DND-41 (cell line): ENCODE measurements at regions not wholly inside any gene's neighbourhood (a gene's known extent, or its start where the extent isn't known, plus 50 kb on each side); places are given as distances from the start of the nearest gene placed in this dataset.

Experiments
- ATAC-seq: fragments of 200-7000 bp; cut with Tn5 transposase; 3 replicates; pipeline ENCODE4 v1.9.1; 2021; ENCODE audit warnings: low read depth; ENCODE audit not compliant: insufficient read depth
- DNase-seq: peaks from one replicate; pipeline ENCODE4 v3.0.0-alpha.2; 2020
- H2AFZ ChIP-seq: 2 replicates; pipeline ENCODE4 v1.6.0; 2012; ENCODE audit warnings: low read depth, low read length
- H3K27ac ChIP-seq: 2 replicates; pipeline ENCODE4 v1.5.1; 2012; ENCODE audit warnings: low read length, inconsistent platforms
- H3K27me3 ChIP-seq: fragments of 200-600 bp; sonication (generic); 2 replicates; pipeline ENCODE4 v1.6.0; 2012; ENCODE audit warnings: low read length, mild to moderate bottlenecking, inconsistent platforms; ENCODE audit not compliant: insufficient read depth, poor library complexity
- H3K36me3 ChIP-seq: 2 replicates; pipeline ENCODE4 v1.5.1; 2012; ENCODE audit warnings: low read length, inconsistent platforms; ENCODE audit not compliant: insufficient read depth
- H3K4me1 ChIP-seq: 2 replicates; pipeline ENCODE4 v1.5.1; 2012; ENCODE audit warnings: mild to moderate bottlenecking, low read length; ENCODE audit not compliant: insufficient read depth
- H3K4me2 ChIP-seq: 2 replicates; pipeline ENCODE4 v1.6.0; 2012; ENCODE audit warnings: mild to moderate bottlenecking, moderate library complexity, low read length, inconsistent platforms; ENCODE audit not compliant: insufficient read depth
- H3K4me3 ChIP-seq, 2 experiments: fragments of 200-600 bp in 1 of 2; shearing (Covaris generic) in 1 of 2; 2 replicates each; pipeline ENCODE4 v1.5.1; 2012 to 2016; ENCODE audit warnings: inconsistent platforms in 2 of 2, low read length in 2 of 2, mild to moderate bottlenecking in 2 of 2, low read depth in 1 of 2, moderate library complexity in 1 of 2
- H3K79me2 ChIP-seq: 2 replicates; pipeline ENCODE4 v1.6.0; 2012; ENCODE audit warnings: low read length, inconsistent platforms; ENCODE audit not compliant: insufficient read depth
- H3K9ac ChIP-seq: 2 replicates; pipeline ENCODE4 v1.6.0; 2012; ENCODE audit warnings: low read depth, mild to moderate bottlenecking, inconsistent platforms, low read length, moderate library complexity
- H3K9me3 ChIP-seq: 2 replicates; pipeline ENCODE4 v1.5.1; 2012; ENCODE audit warnings: low read length, moderate library complexity, mild to moderate bottlenecking, inconsistent platforms; ENCODE audit not compliant: insufficient read depth, severe bottlenecking
- H4K20me1 ChIP-seq: 2 replicates; pipeline ENCODE4 v1.6.0; 2012; ENCODE audit warnings: low read length; ENCODE audit not compliant: insufficient read depth
- CTCF ChIP-seq: IDR thresholded peaks from 2 replicates; pipeline ENCODE4 v1.5.1; 2012; ENCODE audit warnings: borderline replicate concordance, low read length, moderate library complexity, mild to moderate bottlenecking; ENCODE audit not compliant: poor library complexity, severe bottlenecking; ENCODE audit errors: extremely low read depth
- EZH2 ChIP-seq: IDR thresholded peaks from 3 replicates; pipeline ENCODE4 v1.6.1; 2012; ENCODE audit warnings: borderline replicate concordance, low read depth, mild to moderate bottlenecking, moderate library complexity, low read length, inconsistent platforms; ENCODE audit not compliant: severe bottlenecking

DNA sequence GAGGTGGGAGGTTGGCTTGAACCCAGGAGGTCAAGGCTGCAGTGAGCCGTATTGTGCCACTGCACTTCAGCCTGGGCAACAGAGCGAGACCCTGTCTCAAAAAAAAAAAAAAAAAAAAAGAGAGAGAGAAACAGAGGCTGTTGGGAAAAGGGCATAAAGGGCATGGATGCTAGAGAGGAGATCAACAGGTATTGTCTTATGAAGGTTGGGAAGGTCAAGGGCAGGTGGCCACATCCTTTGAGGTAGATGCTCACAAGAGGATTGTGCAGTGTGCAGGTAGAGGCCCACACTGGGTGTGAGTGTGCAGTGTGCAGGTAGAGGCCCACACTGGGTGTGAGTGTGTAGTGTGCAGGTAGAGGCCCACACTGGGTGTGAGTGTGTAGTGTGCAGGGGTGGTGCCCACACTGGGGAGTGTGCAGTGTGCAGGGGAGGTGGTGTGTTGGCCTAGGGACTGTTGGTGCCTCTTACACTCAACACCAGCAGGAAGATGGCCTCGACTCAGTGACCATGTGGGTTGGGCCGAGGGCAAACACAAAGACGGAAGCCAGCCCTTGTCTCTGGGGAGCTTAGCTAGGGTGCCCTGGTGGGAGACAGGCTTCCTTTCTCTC is 404.9 kb upstream of the TNRC6C start:
- Histone ChIP-seq H3K79me2 (no peaks in the 10 kb centered on the region), H3K4me3 (no peak overlapping the region), H3K36me3 (no peaks in the 10 kb centered on the region), H2AFZ (no peak overlapping the region), H3K4me1 (no peaks in the 10 kb centered on the region), H3K9me3 (no peaks in the 10 kb centered on the region), H3K27me3 (peaks cover 13% of the 10 kb centered on the region), H3K9ac (no peak overlapping the region), H3K4me2 (no peak overlapping the region), H4K20me1 (no peaks in the 10 kb centered on the region), H3K27ac (no peak overlapping the region)
- no peak for TF ChIP-seq EZH2
- ATAC-seq (no peak), DNase-seq (no peak)

DNA sequence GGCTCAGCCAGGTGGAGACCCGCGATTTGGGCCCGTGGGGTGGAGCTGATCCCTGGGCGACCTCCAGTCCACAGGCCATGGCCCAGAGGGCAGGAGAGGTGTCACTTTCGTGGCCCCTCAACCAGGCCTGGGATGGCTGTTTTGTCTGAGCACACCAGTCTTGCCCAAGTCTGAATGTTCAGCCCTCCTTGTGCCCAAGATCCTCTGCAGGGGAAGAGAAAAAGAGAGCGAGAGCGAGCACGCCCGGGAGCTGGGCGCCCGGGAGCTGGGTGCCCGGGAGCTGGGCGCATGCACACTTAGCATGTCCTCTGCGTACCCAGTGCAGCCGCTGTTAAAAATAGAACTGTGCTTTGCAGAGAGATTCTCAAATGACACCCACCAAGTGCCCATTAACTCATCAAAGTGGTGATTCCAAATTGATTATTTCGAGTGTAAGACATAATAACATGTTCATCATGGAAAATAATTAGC is 403.3 kb upstream of the TNRC6C start:
- no peak for TF ChIP-seq CTCF
- no peak overlapping the region for H3K4me3 ChIP-seq
- no peak overlapping the region for H3K4me2 ChIP-seq
- DNase-seq, result no peak
- ATAC-seq, result no peak
- H3K27ac ChIP-seq, result no peak overlapping the region
- H3K9me3 ChIP-seq, result no peaks in the 10 kb centered on the region
- no peaks in the 10 kb centered on the region for H3K79me2 ChIP-seq
- H4K20me1 ChIP-seq, result no peaks in the 10 kb centered on the region
- no peaks in the 10 kb centered on the region for H3K36me3 ChIP-seq
- H3K27me3 ChIP-seq, result peaks cover 17% of the 10 kb centered on the region
- H2AFZ ChIP-seq, result no peak overlapping the region
- no peaks in the 10 kb centered on the region for H3K4me1 ChIP-seq
- no peak overlapping the region for H3K9ac ChIP-seq

- Histone ChIP-seq H3K4me1 (no peaks in the 10 kb centered on the region), H3K4me2 (no peak overlapping the region), H2AFZ (no peak overlapping the region), H3K27ac (no peak overlapping the region), H3K27me3 (peaks cover 17% of the 10 kb centered on the region), H3K36me3 (no peaks in the 10 kb centered on the region), H3K79me2 (no peaks in the 10 kb centered on the region), H3K4me3 (no peak overlapping the region), H4K20me1 (no peaks in the 10 kb centered on the region), H3K9me3 (no peaks in the 10 kb centered on the region), H3K9ac (no peak overlapping the region)
- DNase-seq, result peak; percentile 35
- TF ChIP-seq EZH2 (no peak), CTCF (no peak)
- no peak; the same call in 2 of the 3 replicates for ATAC-seq
Measured at GRCh38 chr17:77555741-77556291, 402.7 kb upstream of the TNRC6C start.

DNA sequence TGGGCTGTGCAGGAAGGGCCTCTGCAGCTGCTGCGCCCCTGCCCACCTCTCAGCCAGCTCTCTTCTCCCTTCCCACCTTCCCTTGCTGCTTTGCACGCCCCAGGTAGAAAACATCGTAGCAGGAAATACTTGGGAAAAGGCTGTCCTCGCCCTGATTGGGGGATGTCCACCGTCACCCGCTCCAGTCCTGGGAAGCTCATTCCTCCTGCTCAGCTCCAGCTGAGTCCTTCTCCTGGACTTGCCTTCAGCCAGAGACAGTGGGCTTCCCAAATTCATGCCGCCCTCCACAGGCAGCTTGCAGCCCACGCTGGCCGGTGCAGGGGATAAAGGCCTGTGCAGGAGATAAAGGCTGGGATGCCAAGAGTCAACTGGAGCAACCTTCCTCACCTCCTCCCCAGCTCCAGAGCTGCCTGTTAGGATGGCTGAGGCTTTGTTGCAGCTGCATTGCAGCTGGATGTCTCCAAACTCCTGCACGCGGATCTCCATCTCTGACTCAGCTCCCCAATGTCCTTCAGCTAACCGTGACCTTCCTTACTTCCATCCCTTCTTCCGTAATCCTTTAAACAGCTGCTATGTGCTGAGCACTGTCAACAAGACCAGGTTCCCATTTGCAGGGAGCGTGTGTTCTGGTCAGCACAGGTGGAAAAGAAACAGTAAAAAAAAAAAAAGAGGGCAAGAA is 402.0 kb upstream of the TNRC6C start:
- Histone ChIP-seq H2AFZ (no peak overlapping the region), H3K27ac (no peak overlapping the region), H3K4me3 (no peak overlapping the region), H3K9me3 (no peaks in the 10 kb centered on the region), H3K36me3 (no peaks in the 10 kb centered on the region), H3K27me3 (peaks cover 17% of the 10 kb centered on the region), H3K79me2 (no peaks in the 10 kb centered on the region), H3K4me2 (no peak overlapping the region), H3K9ac (no peak overlapping the region), H4K20me1 (no peaks in the 10 kb centered on the region), H3K4me1 (no peaks in the 10 kb centered on the region)
- TF ChIP-seq EZH2, result no peak
- TF ChIP-seq CTCF, result no peak
- no peak for DNase-seq
- no peak for ATAC-seq
